T-helper 1 cell treated with Interleukin-12 subunit alpha and Interleukin-12 subunit beta and Interleukin-4 antibody, amounts not matched to agents 30 μg/mL and 1 μg/mL, for 36 hours (primary cell): ENCODE measurements at regions not wholly inside any gene's neighbourhood (a gene's known extent, or its start where the extent isn't known, plus 50 kb on each side); places are given as distances from the start of the nearest gene placed in this dataset.
"Not testable (repeated sequence)": the region's sequence is repeated elsewhere in the genome, so short reads cannot be mapped to it uniquely, and the experiment has no call there.

ENCODE experiments used
- H3K27ac Mint-ChIP-seq: one replicate; pipeline ENCODE4 v1.8.0; 2021; ENCODE audit warnings: mild to moderate bottlenecking, mixed read lengths
- H3K27me3 Mint-ChIP-seq: one replicate; pipeline ENCODE4 v1.8.0; 2021; ENCODE audit warnings: low read depth, mixed read lengths
- H3K36me3 Mint-ChIP-seq: one replicate; pipeline ENCODE4 v1.8.0; 2021; ENCODE audit warnings: low read depth, mixed read lengths
- H3K4me1 Mint-ChIP-seq: one replicate; pipeline ENCODE4 v1.8.0; 2021; ENCODE audit warnings: low read depth, mixed read lengths
- H3K4me3 Mint-ChIP-seq: one replicate; pipeline ENCODE4 v1.8.0; 2021; ENCODE audit warnings: mild to moderate bottlenecking, moderate library complexity, mixed read lengths
- H3K9me3 Mint-ChIP-seq: one replicate; pipeline ENCODE4 v1.8.0; 2021; ENCODE audit warnings: mixed read lengths

GRCh38 chr15:38103564-38103963 lies 149.1 kb upstream of the SPRED1 start:
- no peak overlapping the region for H3K4me3 Mint-ChIP-seq
- H3K36me3 Mint-ChIP-seq = no peaks in the 10 kb centered on the region
- H3K4me1 Mint-ChIP-seq = no peaks in the 10 kb centered on the region
- H3K27me3 Mint-ChIP-seq = peaks cover 3% of the 10 kb centered on the region
- no peak overlapping the region for H3K27ac Mint-ChIP-seq
- H3K9me3 Mint-ChIP-seq = no peaks in the 10 kb centered on the region

GRCh38 chr15:38111070-38111469 lies 141.6 kb upstream of the SPRED1 start:
- no peak overlapping the region for H3K27ac Mint-ChIP-seq
- no peak overlapping the region for H3K4me3 Mint-ChIP-seq
- H3K4me1 Mint-ChIP-seq = peaks cover 2% of the 10 kb centered on the region
- no peaks in the 10 kb centered on the region for H3K36me3 Mint-ChIP-seq
- H3K27me3 Mint-ChIP-seq = peaks cover 7% of the 10 kb centered on the region
- H3K9me3 Mint-ChIP-seq = no peaks in the 10 kb centered on the region

GRCh38 chr15:38112406-38112805 lies 140.2 kb upstream of the SPRED1 start:
- Mint-ChIP-seq H3K36me3 (no peaks in the 10 kb centered on the region), H3K27me3 (peaks cover 7% of the 10 kb centered on the region), H3K4me3 (no peak overlapping the region), H3K27ac (no peak overlapping the region), H3K4me1 (peaks cover 2% of the 10 kb centered on the region), H3K9me3 (no peaks in the 10 kb centered on the region)

- H3K27ac Mint-ChIP-seq = no peak overlapping the region
- no peaks in the 10 kb centered on the region for H3K9me3 Mint-ChIP-seq
- H3K27me3 Mint-ChIP-seq = peaks cover 7% of the 10 kb centered on the region
- no peaks in the 10 kb centered on the region for H3K36me3 Mint-ChIP-seq
- H3K4me1 Mint-ChIP-seq = peaks cover 2% of the 10 kb centered on the region
- H3K4me3 Mint-ChIP-seq = no peak overlapping the region
Measured at GRCh38 chr15:38115121-38115520, 137.5 kb upstream of the SPRED1 start.

GRCh38 chr15:38117781-38118180 lies 134.9 kb upstream of the SPRED1 start:
- Mint-ChIP-seq H3K4me3 (no peak overlapping the region), H3K4me1 (peaks cover 5% of the 10 kb centered on the region), H3K36me3 (peaks cover 9% of the 10 kb centered on the region), H3K27ac (no peak overlapping the region), H3K9me3 (peaks cover 18% of the 10 kb centered on the region), H3K27me3 (peaks cover 19% of the 10 kb centered on the region)

- Mint-ChIP-seq H3K27me3 (peaks cover 16% of the 10 kb centered on the region), H3K9me3 (peaks cover 30% of the 10 kb centered on the region)
- not testable (repeated sequence) for H3K4me1 Mint-ChIP-seq, H3K36me3 Mint-ChIP-seq, H3K4me3 Mint-ChIP-seq, H3K27ac Mint-ChIP-seq
Measured at GRCh38 chr15:38119865-38120264, 132.8 kb upstream of the SPRED1 start.

GRCh38 chr15:38127306-38127771 lies 125.3 kb upstream of the SPRED1 start:
- H3K27ac Mint-ChIP-seq = no peak overlapping the region
- H3K36me3 Mint-ChIP-seq = peaks cover under 1% of the 10 kb centered on the region
- H3K4me3 Mint-ChIP-seq = no peak overlapping the region
- H3K4me1 Mint-ChIP-seq = peaks cover 3% of the 10 kb centered on the region
- H3K9me3 Mint-ChIP-seq = peaks cover 16% of the 10 kb centered on the region
- H3K27me3 Mint-ChIP-seq = peaks cover 23% of the 10 kb centered on the region

GRCh38 chr15:38128341-38128781 lies 124.3 kb upstream of the SPRED1 start:
- Mint-ChIP-seq H3K4me1 (peaks cover 3% of the 10 kb centered on the region), H3K9me3 (peaks cover 6% of the 10 kb centered on the region), H3K27ac (no peak overlapping the region), H3K36me3 (no peaks in the 10 kb centered on the region), H3K27me3 (peaks cover 16% of the 10 kb centered on the region), H3K4me3 (no peak overlapping the region)

GRCh38 chr15:38128921-38129320 lies 123.7 kb upstream of the SPRED1 start:
- H3K4me3 Mint-ChIP-seq = no peak overlapping the region
- peaks cover 16% of the 10 kb centered on the region for H3K27me3 Mint-ChIP-seq
- H3K9me3 Mint-ChIP-seq = peaks cover under 1% of the 10 kb centered on the region
- no peaks in the 10 kb centered on the region for H3K36me3 Mint-ChIP-seq
- H3K4me1 Mint-ChIP-seq = peaks cover 3% of the 10 kb centered on the region
- no peak overlapping the region for H3K27ac Mint-ChIP-seq

- Mint-ChIP-seq H3K9me3 (no peaks in the 10 kb centered on the region), H3K36me3 (no peaks in the 10 kb centered on the region), H3K4me3 (no peak overlapping the region), H3K4me1 (peaks cover 3% of the 10 kb centered on the region), H3K27ac (no peak overlapping the region), H3K27me3 (peaks cover 16% of the 10 kb centered on the region)
Measured at GRCh38 chr15:38129531-38130204, 123.0 kb upstream of the SPRED1 start.

- H3K27ac Mint-ChIP-seq = no peak overlapping the region
- H3K27me3 Mint-ChIP-seq = peaks cover 16% of the 10 kb centered on the region
- H3K4me3 Mint-ChIP-seq = no peak overlapping the region
- H3K9me3 Mint-ChIP-seq = no peaks in the 10 kb centered on the region
- H3K4me1 Mint-ChIP-seq = peaks cover 3% of the 10 kb centered on the region
- no peaks in the 10 kb centered on the region for H3K36me3 Mint-ChIP-seq
Measured at GRCh38 chr15:38130205-38130567, 122.5 kb upstream of the SPRED1 start.

- peaks cover 16% of the 10 kb centered on the region for H3K27me3 Mint-ChIP-seq
- H3K4me1 Mint-ChIP-seq = peaks cover 3% of the 10 kb centered on the region
- H3K27ac Mint-ChIP-seq = no peak overlapping the region
- no peaks in the 10 kb centered on the region for H3K36me3 Mint-ChIP-seq
- H3K9me3 Mint-ChIP-seq = no peaks in the 10 kb centered on the region
- no peak overlapping the region for H3K4me3 Mint-ChIP-seq
Measured at GRCh38 chr15:38130740-38131498, 121.7 kb upstream of the SPRED1 start.

- no peak overlapping the region for H3K4me3 Mint-ChIP-seq
- H3K27me3 Mint-ChIP-seq = peaks cover 16% of the 10 kb centered on the region
- no peaks in the 10 kb centered on the region for H3K9me3 Mint-ChIP-seq
- peaks cover 3% of the 10 kb centered on the region for H3K4me1 Mint-ChIP-seq
- H3K27ac Mint-ChIP-seq = no peak overlapping the region
- H3K36me3 Mint-ChIP-seq = no peaks in the 10 kb centered on the region
Measured at GRCh38 chr15:38134252-38134651, 118.4 kb upstream of the SPRED1 start.

GRCh38 chr15:38142195-38142594 lies 110.4 kb upstream of the SPRED1 start:
- not testable (repeated sequence) for H3K27ac Mint-ChIP-seq, H3K36me3 Mint-ChIP-seq, H3K27me3 Mint-ChIP-seq, H3K4me1 Mint-ChIP-seq, H3K4me3 Mint-ChIP-seq
- H3K9me3 Mint-ChIP-seq = peaks cover 11% of the 10 kb centered on the region

- Mint-ChIP-seq H3K27me3 (peaks cover 5% of the 10 kb centered on the region), H3K36me3 (no peaks in the 10 kb centered on the region), H3K4me1 (peaks cover 4% of the 10 kb centered on the region), H3K9me3 (peaks cover 10% of the 10 kb centered on the region), H3K27ac (no peak overlapping the region), H3K4me3 (no peak overlapping the region)
Measured at GRCh38 chr15:38144921-38145320, 107.7 kb upstream of the SPRED1 start.
